GM18526 (cell line): ENCODE measurements at regions not wholly inside any gene's neighbourhood (a gene's known extent, or its start where the extent isn't known, plus 50 kb on each side); places are given as distances from the start of the nearest gene placed in this dataset.

ENCODE experiments used
- POLR2A ChIP-seq: IDR thresholded peaks from 3 replicates; pipeline ENCODE4 v1.6.1; 2011; ENCODE audit not compliant: insufficient read length; ENCODE audit errors: extremely low read depth

- no peak for TF ChIP-seq POLR2A
Observed at GRCh38 chr10:88067737-88068136, 204.3 kb downstream of the PTEN start.

GRCh38 chr10:88069338-88069737, 205.9 kb downstream of the PTEN start:
- no peak for TF ChIP-seq POLR2A

- no peak for TF ChIP-seq POLR2A
Observed at GRCh38 chr10:88070080-88070880, 206.9 kb downstream of the PTEN start.

DNA sequence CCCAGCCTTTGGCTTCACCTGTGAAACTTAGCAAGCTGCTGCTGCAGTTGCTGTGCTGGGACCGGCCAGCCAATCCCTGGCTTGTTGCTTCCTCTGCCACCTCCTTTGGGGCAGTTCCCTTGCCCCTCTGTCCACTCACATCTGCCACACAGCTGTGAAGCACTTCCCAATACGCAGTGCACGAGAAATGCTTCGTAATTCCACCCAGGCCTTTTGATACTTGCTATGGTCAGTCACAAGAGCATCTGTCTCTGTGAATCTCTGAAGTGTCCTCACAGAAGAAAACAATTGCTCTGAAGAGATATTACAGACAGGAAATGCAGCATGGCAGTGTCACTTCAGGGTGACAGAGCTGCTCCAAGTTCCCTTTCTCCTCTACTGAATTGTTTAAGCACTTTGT, 208.5 kb downstream of the PTEN start:
- TF ChIP-seq POLR2A, result no peak

GRCh38 chr10:88073682-88074081, 210.3 kb downstream of the PTEN start:
- no peak for TF ChIP-seq POLR2A

GRCh38 chr10:88074971-88075370, 211.5 kb downstream of the PTEN start:
- TF ChIP-seq POLR2A, result no peak

GRCh38 chr10:88076027-88076880, 212.8 kb downstream of the PTEN start:
- TF ChIP-seq POLR2A, result no peak

GRCh38 chr10:88077977-88078376, 214.6 kb downstream of the PTEN start:
- no peak for TF ChIP-seq POLR2A

DNA sequence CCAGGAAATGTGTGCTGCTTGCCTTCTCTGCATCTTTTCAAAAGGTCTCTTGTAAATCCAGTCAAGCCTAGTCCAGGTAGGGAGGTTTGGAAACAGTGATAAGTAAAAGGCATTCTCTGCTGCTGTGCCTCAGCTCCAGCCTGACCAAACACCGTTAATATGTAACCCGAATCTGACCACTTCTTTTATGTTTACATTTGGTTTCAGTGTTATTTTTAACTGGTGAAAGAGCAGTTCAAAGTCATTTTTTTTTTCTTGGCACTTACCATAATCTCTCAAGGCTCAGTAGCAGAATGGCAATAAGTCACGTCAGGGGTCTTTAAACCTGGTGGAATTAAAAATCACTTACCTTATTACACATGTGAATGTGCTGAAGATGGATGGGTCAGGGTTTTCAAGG, 216.8 kb downstream of the PTEN start:
- TF ChIP-seq POLR2A, result no peak

DNA sequence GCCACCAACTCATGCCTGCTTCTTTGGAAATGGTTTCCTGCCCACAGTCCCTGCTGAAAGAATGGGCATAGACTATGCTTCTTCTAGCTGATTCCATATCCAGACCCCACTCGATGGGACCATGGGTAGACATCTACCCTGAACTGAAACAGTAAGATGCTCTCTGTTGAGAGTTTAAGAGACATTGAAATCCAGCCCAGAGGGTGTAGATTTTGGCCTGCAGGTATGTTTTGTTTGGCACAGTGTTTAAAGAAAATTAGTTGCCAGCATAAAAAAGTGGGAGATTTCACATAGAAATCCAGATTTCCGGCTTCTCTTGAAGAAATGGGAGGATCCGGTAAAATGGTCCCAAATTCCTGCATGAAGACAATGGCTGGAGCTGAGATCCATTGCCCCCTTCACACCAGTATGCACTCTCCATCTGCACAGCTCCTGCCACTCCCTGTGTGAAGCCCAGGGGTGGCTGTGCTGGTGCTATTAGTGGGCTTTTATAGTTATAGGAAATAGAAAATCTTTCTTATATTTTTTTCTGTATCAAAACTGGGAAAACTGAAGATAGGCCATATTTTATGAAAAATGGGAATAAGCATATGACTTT, 218.1 kb downstream of the PTEN start:
- no peak for TF ChIP-seq POLR2A

GRCh38 chr10:88082391-88082790, 219.0 kb downstream of the PTEN start:
- no peak for TF ChIP-seq POLR2A

- TF ChIP-seq POLR2A, result no peak
Observed at GRCh38 chr10:88082806-88083596, 219.6 kb downstream of the PTEN start.

DNA sequence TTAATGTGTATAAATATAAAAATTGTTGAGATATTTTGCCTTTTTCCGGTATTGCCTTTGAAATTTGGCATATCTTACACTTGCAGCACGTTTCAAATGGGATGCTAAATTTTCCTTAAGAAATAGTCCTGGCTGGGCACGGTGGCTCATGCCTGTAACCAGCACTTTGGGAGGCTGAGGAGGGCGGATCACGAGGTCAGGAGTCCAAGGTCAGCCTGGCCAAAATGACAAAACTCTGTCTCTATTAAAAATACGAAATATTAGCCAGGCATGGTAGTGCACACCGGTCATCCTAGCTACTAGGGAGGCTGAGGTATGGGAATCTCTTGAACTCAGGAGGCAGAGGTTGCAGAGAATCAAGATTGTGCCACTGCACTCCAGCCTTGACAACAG, 220.2 kb downstream of the PTEN start:
- no peak for TF ChIP-seq POLR2A

DNA sequence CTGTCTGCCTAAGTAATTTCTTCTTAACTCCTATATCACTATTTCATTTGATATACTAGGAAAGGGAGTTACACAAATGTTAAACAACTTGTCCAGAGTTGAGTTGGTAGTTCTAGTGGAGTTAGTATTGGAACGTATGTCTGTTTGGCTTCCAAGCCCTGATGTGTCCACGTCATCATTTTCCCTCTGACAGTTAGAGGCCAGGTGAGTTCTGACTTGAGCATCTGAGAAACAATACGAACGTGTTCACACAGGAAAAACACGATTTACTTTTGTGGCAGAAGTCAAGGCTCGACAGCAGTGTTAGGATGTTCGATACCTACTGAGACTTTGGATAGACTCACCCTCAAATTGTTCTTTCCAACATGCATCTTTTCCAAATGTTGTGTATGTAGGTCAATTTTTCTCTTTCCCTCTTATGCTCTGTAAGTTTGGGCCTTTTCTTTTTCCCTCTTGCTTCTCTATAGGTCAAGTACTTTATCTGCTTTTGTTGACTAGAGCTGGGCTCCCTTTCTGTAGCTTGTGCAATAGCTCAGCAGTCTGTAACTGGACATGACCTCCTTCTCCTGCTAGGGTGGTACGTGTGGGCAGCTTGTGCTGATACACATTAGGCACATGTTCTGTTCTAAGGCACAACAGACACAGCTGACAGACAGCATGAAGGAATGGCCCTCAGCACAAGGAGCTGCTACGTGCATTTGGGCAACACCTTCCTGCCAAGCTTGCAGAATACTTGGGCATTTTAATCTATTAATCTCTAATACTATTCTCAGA, 222.9 kb downstream of the PTEN start:
- TF ChIP-seq POLR2A, result no peak
